ENCODE measurements at regions not wholly inside any gene's neighbourhood (a gene's known extent, or its start where the extent isn't known, plus 50 kb on each side); places are given as distances from the start of the nearest gene placed in this dataset.

- H3K4me3 Mint-ChIP-seq, result no peak overlapping the region
- no peak for ATAC-seq
- H3K9me3 Mint-ChIP-seq, result peaks cover 24% of the 10 kb centered on the region
These were observed 76.0 kb upstream of the CD180 start for GRCh38 chr5:67272453-67273130.

More at GRCh38 chr5:67272453-67273130, 76.0 kb upstream of the CD180 start:
- CTCF ChIA-PET, result no interaction called here
- Mint-ChIP-seq H3K27ac (no peak overlapping the region), H3K36me3 (peaks cover 10% of the 10 kb centered on the region), H3K27me3 (ENCODE audit: low read depth) (no peaks in the 10 kb centered on the region), H3K4me1 (no peaks in the 10 kb centered on the region)
- no peak for TF ChIP-seq SOX15 (CRISPR knock-in tag; IDR thresholded peaks at IDR 0.05)
- no peak for TF ChIP-seq ZBTB21 (CRISPR knock-in tag; IDR thresholded peaks at IDR 0.05; ENCODE audit: borderline replicate concordance)
- no peak for TF ChIP-seq GABPB1 (CRISPR knock-in tag; IDR thresholded peaks at IDR 0.05)
- TF ChIP-seq E2F4 (CRISPR knock-in tag; IDR thresholded peaks at IDR 0.05; ENCODE audit: borderline replicate concordance, low read depth), result no peak
- TF ChIP-seq ZNF317 (CRISPR knock-in tag; IDR thresholded peaks at IDR 0.05; ENCODE audit: borderline replicate concordance, low read depth), result no peak
- TF ChIP-seq ZSCAN18 (CRISPR knock-in tag; IDR thresholded peaks at IDR 0.05), result no peak
- no peak for TF ChIP-seq IRF1 (CRISPR knock-in tag; IDR thresholded peaks at IDR 0.05)
- TF ChIP-seq ARID4B (CRISPR knock-in tag; IDR thresholded peaks at IDR 0.05; ENCODE audit: borderline replicate concordance), result no peak
- no peak for TF ChIP-seq JAZF1 (CRISPR knock-in tag; IDR thresholded peaks at IDR 0.05)
- TF ChIP-seq ZNF425 (CRISPR knock-in tag; conservative IDR thresholded peaks at IDR 0.05), result no peak
- TF ChIP-seq NFYB (CRISPR knock-in tag; conservative IDR thresholded peaks at IDR 0.05; ENCODE audit: low read depth), result no peak
- TF ChIP-seq GRHL2 (CRISPR knock-in tag; IDR thresholded peaks at IDR 0.05; ENCODE audit: insufficient replicate concordance, severe bottlenecking), result no peak
- no peak for TF ChIP-seq IRF2 (CRISPR knock-in tag; IDR thresholded peaks at IDR 0.05; ENCODE audit: borderline replicate concordance, low read depth)
- TF ChIP-seq ZBTB43 (CRISPR knock-in tag; IDR thresholded peaks at IDR 0.05), result no peak
- TF ChIP-seq PREB (CRISPR knock-in tag; IDR thresholded peaks at IDR 0.05; ENCODE audit: borderline replicate concordance), result no peak
- no peak for TF ChIP-seq ZNF512 (CRISPR knock-in tag; IDR thresholded peaks at IDR 0.05; ENCODE audit: borderline replicate concordance)
- no peak for TF ChIP-seq ELF4 (CRISPR knock-in tag; IDR thresholded peaks at IDR 0.05; ENCODE audit: low read depth)
- TF ChIP-seq RORB (CRISPR knock-in tag; IDR thresholded peaks at IDR 0.05), result no peak
- no peak for TF ChIP-seq MAX (CRISPR knock-in tag; IDR thresholded peaks at IDR 0.05)
- DNase-seq (ENCODE audit: low spot score), result no peak
- POLR2A ChIA-PET, result no interaction called here

Data from WTC11 (cell line).